Cardiac fibroblast (primary cell): ENCODE measurements at regions not wholly inside any gene's neighbourhood (a gene's known extent, or its start where the extent isn't known, plus 50 kb on each side); places are given as distances from the start of the nearest gene placed in this dataset.

ENCODE experiments used
- DNase-seq, 2 donors: peaks; one replicate each; pipeline versions ENCODE4 v3.0.0 to v3.0.0-alpha.2; 2010; ENCODE audit warnings: low read depth in 2 of 2
- H3K4me3 ChIP-seq, 2 donors: replicated peaks in 1 of 2; 1 replicate in 1 of 2; 2 replicates in 1 of 2; pipeline ENCODE4 v1.5.1; 2011; ENCODE audit warnings: low read depth in 2 of 2, low read length in 2 of 2, mild to moderate bottlenecking in 2 of 2, moderate library complexity in 1 of 2
- TF ChIP-seq, protein P1 (sequence below): IDR thresholded peaks from one replicate; pipeline ENCODE4 v1.5.1; 2011; ENCODE audit warnings: low read depth, mild to moderate bottlenecking, low read length, inconsistent platforms

DNA sequence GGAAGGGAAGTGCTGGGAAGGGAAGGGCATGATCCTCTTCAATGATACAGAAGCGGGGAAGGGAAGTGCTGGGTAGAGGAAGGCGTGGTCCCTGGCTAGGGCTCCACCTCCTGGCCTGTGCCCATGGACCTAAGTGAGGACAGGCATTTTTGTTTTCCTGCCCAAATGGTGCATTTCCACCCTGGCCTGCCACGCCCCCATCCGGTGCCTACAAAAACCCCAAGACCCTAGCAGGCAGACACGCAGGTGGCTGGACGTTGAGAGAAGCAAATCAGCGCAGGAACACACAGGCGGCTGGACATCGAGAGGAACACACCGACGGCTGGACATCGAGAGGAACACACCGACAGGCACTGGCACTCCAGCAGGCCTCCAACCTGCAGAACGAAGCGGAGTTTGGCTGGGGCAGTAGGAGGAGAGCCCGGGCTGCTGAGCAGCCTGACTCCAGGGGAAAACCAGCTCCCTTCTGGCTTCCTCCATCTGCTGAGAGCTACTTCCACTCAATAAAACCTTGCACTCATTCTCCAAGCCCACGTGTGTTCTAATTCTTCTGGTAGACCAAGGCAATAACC, 628.3 kb downstream of the BUD13 start:
- DNase-seq, result no peak
- H3K4me3 ChIP-seq, result no peak overlapping the region
- TF ChIP-seq, protein P1, sequence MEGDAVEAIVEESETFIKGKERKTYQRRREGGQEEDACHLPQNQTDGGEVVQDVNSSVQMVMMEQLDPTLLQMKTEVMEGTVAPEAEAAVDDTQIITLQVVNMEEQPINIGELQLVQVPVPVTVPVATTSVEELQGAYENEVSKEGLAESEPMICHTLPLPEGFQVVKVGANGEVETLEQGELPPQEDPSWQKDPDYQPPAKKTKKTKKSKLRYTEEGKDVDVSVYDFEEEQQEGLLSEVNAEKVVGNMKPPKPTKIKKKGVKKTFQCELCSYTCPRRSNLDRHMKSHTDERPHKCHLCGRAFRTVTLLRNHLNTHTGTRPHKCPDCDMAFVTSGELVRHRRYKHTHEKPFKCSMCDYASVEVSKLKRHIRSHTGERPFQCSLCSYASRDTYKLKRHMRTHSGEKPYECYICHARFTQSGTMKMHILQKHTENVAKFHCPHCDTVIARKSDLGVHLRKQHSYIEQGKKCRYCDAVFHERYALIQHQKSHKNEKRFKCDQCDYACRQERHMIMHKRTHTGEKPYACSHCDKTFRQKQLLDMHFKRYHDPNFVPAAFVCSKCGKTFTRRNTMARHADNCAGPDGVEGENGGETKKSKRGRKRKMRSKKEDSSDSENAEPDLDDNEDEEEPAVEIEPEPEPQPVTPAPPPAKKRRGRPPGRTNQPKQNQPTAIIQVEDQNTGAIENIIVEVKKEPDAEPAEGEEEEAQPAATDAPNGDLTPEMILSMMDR, result no peak

DNA sequence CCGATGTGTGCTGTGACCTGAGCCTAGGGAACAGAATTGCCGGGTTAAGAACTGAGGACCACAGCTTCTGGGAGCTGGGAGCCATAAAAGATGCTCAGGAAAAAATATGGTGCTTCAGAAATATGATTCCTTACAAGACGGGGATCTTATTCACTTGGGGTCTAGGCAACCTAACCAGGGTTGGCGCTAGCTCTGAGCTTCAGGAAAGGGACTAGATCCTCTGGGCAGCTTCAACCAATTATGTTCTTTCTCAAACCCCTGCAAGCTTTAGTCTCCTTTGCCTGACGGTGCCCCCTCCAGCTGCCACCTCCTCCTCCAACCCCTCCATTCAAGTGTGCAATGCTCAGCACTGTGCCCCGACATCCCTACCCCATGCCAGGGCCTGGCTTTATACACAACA, 634.1 kb upstream of the CADM1 start:
- H3K4me3 ChIP-seq, result no peak overlapping the region
- TF ChIP-seq, protein P1, result no peak
- DNase-seq, result no peak

DNA sequence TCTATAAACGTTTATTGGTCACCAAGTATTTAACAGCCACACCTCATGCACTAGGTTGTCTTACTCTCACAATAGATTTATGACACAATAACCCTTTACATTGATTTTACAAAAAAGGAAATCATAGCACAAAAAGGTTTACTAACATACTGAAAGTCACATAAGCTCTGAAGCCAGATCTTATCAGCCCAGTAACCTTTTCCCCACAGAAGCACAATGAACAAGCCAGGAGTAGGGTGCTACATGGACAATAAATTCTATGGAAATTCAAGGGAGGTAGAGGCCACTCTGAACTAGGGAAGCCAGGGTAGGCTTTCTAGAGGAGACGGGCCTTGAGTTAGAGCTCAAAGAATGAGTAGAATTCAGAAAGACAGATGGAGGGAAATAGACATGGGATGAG, 633.5 kb upstream of the CADM1 start:
- no peak overlapping the region for H3K4me3 ChIP-seq
- TF ChIP-seq, protein P1, result no peak
- no peak for DNase-seq

DNA sequence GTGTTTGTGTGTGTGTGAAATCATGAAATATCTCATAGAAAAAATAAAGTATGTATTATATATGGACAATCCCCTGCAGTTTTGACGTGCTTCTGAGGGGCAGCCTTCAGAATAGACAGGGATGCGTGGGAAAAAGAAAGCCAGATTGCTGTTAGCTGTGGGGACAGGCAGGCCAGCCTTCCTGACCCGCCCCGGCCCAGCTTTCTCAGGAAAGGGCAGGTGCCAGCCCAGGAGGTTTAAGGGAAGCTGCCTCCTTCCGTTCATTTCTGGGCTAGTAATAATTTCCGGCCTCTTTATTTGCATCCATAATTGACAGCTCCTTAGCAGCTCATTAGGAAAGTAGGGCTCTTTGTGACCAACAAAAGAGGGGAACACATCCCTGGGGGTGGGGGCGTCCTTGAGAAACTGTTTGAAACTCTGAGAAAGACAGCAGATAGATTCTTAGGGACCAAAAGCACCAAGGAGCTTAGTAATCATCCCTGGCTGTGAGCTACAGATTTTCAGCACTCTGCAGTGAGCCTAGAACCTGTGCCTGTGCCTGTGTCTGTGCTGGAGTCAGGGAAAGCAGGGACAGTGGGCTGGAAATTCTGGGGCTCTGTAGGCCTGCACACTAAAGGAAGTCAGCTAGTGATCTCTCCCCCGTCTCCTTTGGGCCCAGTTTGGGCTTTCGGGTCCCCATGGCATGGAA, 632.9 kb upstream of the CADM1 start:
- H3K4me3 ChIP-seq, result no peak overlapping the region
- DNase-seq, result no peak
- TF ChIP-seq, protein P1, result no peak

DNA sequence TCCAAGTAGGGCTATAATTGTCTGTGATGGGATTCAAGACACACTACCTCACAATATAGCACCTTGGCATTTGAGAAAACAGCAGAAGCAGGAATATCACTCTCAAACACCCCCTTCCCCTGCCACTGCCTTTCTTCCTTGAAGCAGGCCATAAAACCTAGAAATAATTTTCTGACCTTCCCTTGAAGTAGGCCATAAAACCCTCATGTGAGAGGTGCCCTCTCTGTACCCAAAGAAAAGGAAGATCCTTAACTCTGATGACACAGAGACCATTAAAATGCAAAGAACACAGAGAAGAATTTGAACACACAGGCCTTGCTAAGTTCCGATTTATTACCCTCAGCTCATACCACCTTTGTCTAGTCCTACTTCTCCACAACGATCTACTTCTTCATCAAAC, 631.7 kb upstream of the CADM1 start:
- no peak for DNase-seq
- no peak overlapping the region for H3K4me3 ChIP-seq
- TF ChIP-seq, protein P1, result no peak

DNA sequence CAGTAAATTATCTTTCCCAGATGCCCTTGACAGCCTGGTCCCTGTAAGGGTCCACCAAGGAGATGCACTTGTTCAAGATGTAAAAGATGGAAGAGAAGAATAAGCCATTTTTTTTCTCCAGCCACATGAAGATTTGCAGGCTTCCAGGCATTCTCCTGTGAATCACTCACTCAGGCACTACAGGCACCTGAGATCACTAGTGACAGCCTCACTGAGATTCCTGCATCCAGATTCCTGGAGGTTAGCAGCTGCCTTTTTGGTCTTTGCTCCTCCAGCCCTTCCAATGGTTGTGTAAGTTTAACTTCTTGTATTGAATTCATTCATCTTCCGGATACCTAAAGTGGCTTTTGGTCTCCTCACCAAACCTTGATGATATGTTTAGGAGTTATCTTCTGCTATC, 630.2 kb upstream of the CADM1 start:
- DNase-seq, result no peak
- no peak overlapping the region for H3K4me3 ChIP-seq
- TF ChIP-seq, protein P1, result no peak
